ENCODE measurements at regions not wholly inside any gene's neighbourhood (a gene's known extent, or its start where the extent isn't known, plus 50 kb on each side); places are given as distances from the start of the nearest gene placed in this dataset.

DNA sequence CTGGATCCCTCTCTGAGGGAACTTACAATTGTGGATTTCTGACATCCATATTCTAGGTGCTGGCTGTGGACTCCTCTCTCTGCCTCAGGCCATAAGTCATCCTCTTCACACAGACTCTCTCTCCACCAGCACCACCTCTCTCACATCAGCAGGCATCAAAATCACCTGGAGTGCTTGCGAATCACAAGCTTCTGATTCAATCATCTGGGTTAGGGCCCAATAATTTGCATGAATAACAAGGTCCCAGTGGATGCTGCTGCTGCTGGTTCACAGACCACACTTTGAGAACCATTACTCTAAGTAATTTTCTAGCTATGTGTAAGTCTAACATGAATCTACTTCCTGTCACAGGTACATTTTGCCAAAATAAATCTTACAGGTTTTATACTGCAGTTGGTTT is 214.9 kb downstream of the DSEL start:
- TF ChIP-seq, protein P1, sequence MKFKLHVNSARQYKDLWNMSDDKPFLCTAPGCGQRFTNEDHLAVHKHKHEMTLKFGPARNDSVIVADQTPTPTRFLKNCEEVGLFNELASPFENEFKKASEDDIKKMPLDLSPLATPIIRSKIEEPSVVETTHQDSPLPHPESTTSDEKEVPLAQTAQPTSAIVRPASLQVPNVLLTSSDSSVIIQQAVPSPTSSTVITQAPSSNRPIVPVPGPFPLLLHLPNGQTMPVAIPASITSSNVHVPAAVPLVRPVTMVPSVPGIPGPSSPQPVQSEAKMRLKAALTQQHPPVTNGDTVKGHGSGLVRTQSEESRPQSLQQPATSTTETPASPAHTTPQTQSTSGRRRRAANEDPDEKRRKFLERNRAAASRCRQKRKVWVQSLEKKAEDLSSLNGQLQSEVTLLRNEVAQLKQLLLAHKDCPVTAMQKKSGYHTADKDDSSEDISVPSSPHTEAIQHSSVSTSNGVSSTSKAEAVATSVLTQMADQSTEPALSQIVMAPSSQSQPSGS (CRISPR knock-in tag; IDR thresholded peaks at IDR 0.05; ENCODE audit: borderline replicate concordance, low read depth): no peak
- TF ChIP-seq NFYB (CRISPR knock-in tag; conservative IDR thresholded peaks at IDR 0.05; ENCODE audit: low read depth) (no peak), CREM (CRISPR knock-in tag; IDR thresholded peaks at IDR 0.05) (no peak), GABPB1 (CRISPR knock-in tag; IDR thresholded peaks at IDR 0.05) (no peak)
- TF ChIP-seq, protein P2, sequence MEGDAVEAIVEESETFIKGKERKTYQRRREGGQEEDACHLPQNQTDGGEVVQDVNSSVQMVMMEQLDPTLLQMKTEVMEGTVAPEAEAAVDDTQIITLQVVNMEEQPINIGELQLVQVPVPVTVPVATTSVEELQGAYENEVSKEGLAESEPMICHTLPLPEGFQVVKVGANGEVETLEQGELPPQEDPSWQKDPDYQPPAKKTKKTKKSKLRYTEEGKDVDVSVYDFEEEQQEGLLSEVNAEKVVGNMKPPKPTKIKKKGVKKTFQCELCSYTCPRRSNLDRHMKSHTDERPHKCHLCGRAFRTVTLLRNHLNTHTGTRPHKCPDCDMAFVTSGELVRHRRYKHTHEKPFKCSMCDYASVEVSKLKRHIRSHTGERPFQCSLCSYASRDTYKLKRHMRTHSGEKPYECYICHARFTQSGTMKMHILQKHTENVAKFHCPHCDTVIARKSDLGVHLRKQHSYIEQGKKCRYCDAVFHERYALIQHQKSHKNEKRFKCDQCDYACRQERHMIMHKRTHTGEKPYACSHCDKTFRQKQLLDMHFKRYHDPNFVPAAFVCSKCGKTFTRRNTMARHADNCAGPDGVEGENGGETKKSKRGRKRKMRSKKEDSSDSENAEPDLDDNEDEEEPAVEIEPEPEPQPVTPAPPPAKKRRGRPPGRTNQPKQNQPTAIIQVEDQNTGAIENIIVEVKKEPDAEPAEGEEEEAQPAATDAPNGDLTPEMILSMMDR (IDR thresholded peaks at IDR 0.05): no peak
- TF ChIP-seq, protein P3, sequence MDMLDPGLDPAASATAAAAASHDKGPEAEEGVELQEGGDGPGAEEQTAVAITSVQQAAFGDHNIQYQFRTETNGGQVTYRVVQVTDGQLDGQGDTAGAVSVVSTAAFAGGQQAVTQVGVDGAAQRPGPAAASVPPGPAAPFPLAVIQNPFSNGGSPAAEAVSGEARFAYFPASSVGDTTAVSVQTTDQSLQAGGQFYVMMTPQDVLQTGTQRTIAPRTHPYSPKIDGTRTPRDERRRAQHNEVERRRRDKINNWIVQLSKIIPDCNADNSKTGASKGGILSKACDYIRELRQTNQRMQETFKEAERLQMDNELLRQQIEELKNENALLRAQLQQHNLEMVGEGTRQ (CRISPR knock-in tag; IDR thresholded peaks at IDR 0.05): no peak
- TF ChIP-seq, protein P4, sequence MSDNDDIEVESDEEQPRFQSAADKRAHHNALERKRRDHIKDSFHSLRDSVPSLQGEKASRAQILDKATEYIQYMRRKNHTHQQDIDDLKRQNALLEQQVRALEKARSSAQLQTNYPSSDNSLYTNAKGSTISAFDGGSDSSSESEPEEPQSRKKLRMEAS (CRISPR knock-in tag; IDR thresholded peaks at IDR 0.05): no peak
- TF ChIP-seq, protein P5, sequence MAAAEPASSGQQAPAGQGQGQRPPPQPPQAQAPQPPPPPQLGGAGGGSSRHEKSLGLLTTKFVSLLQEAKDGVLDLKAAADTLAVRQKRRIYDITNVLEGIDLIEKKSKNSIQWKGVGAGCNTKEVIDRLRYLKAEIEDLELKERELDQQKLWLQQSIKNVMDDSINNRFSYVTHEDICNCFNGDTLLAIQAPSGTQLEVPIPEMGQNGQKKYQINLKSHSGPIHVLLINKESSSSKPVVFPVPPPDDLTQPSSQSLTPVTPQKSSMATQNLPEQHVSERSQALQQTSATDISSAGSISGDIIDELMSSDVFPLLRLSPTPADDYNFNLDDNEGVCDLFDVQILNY (CRISPR knock-in tag; IDR thresholded peaks at IDR 0.05): no peak
